GM18873 (cell line): ENCODE measurements at regions not wholly inside any gene's neighbourhood (a gene's known extent, or its start where the extent isn't known, plus 50 kb on each side); places are given as distances from the start of the nearest gene placed in this dataset.

Experiments
- ATAC-seq: cut with Tn5 transposase; IDR thresholded peaks from one replicate; pipeline ENCODE4 v1.9.1; 2021; ENCODE audit warnings: mild to moderate bottlenecking, moderate library complexity, moderate number of reproducible peaks; ENCODE audit not compliant: unreplicated experiment, low FRiP score

DNA sequence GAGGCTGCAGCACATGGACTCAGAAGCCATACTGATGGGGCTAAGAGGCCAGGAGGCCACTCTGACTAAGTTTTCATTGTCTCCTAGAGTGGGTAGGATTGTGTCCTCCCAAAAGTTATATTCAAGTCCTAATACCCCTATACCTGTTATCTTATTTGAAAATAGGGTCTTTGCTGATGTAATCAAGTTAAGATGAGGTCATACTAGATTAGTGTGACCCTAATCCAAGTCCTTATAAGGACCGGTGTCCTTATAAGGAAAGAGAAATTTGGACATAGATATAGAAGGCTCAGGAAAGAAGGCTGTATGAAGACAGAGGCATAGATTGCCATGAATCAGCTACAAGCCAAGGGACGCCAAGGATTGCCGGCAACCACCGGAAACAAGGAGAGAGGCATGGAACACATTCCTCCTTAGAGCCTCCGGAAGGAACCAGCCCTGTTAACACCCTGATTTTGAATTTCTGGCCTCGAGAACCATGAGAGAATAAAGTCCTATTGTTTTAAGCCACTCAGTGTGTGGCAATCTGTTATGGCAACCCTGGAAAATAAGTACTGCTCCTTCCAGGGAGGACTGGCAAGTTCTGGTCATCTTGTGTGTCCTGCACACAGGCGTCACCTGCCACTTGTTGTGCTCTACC lies 157.0 kb downstream of the EMX2 start:
- ATAC-seq: no peak

DNA sequence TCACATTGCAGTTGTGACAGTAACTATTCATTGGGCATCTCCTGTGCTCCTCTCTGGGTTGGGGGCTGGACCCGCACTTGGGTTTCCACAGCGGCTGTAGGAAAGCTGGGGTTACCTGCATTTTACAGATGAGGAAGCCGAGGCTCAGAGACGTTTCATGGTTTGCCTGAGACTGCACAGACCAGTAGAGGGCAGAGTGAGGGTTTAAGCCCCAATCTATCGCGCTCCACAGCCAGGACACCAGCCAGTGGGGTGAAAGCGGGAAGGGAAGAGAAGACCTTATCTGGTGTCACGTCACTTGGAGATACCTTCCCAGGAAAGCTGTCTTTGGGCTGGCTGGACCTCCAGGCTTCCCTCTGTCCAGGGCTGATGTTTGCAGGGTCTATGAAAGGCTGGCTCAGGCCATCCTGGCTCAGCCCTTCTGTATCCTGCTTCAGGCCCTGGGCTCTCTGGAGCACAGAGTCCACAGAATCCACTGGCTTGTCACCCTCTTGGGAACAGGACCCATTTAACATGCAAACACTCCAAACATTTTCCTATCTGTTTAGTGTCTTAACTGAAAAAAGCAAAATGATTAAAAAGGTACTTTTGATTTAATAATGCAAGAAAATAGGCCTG lies 167.7 kb downstream of the EMX2 start:
- ATAC-seq: no peak

DNA sequence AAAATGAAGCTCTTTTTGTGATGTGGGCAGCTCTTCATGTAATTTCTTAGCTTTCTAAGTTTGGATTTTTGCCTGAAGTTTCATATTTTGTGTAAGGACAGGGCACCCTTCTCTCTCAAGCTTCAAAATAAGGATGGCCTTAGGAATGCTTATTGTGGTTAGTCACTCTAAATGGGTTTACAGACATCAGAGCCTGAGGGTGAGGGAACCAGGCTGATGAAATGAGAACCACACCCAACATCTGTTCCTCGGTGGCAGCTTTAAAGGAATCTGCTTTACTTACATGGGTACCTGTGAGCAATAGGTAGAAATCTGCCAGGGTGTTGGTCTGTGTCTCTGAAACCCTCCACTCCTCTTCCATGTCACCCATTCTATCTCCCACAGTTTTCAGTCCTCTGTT lies 174.3 kb downstream of the EMX2 start:
- ATAC-seq: no peak

DNA sequence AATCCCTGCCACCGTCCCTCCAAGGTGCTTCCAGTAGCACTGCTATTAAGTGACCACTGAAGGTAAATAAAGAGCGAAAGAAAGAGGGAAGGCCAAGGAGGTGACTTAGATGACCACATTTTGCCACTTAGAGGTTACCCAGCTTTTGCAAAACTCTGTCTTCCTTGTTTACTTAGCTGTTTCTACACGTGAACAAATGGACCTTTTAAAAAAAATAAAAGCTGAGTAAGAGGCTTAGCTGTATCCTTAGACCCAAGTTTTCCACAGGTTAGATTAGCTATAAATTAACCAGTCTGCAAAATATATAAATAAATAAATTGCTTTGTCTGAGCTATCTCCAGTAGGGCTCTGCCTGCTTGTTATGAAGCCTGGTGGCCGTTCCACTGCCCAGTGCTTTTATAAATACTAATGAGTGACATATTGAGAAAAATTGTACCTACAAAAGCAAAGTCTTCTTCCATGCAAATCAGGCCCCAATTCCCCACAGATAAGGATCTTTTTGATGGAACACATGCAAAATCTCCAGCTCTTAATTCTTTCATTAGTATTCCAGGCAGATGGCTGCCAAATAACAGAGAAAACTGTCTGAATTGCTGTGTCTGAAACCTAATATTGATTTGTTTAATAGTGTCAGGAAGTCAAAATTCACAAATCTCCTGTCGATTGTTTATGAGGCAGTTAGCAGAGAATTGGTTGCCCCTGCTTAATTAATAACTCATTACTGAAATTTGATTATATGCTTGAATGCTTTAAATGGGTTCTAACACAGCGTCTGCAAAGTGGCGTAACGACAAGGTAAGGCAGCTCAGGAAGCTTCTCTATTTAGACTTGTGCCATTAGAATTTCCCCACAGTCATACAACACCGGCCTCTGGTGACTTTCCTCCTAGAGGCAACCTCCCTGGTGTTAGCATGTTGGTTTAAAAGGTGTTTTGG lies 176.7 kb downstream of the EMX2 start:
- no peak for ATAC-seq

DNA sequence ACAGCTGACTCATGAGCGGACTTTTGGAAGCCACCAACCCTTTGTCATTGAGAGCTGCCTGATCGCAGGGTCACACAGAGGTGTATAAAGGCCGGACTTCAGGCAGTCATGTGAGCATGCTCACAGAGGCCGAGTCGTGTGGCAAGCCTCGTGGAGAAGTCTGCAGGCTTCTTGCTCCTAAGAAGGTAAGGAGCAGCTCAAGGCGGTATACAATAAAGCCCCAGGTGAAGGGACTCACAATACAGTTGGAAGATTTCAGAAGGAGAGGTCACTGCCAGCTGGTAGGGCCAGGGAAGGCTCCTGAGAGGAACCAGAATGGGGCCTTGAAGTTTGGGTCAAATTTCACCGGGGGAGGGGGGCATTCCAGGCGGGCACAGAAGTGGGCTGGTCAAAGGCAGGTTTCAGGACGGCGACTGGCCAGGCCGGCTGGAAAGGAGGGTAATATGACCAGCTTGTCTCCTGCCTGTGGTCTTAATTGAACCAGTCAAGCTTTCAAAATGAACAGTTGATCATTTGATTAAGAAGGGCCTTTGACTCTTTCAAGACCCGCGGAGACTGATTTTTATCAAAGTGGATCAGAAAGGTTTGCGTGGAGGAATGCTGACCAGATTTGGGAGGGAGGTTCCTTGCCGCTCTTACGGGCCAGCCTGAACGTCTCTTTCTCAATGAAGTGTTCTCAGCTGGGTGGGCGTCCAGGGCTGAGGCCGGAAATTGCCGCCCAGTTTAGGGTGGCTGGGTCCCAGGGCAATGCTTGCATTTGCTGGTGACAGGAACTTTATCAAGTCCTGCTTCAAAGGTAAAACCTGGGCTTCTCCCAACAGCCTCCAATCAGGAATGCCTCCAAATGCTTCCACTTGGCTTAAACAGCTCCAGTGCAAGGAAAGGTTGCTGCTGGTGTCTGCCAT lies 178.6 kb downstream of the EMX2 start:
- ATAC-seq: no peak

DNA sequence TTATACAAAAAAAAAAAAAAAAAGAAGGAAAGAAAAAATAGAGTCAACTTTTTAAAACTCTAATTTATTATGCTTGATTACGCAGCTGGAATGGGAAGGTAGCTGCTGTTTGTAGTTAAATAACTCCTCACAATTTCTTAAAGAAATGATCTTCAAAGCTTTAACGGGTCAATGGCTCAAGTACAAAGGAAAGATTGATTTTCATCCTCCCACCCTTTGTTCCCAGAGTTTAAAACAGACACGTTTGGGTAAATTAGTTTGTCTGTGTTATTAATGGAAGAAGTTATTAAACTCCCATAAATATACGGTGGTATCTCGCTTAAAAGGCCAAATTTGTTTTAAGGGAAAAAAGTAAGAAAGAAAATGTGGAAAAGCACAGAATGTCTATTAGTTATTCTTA lies 179.3 kb downstream of the EMX2 start:
- ATAC-seq: no peak

DNA sequence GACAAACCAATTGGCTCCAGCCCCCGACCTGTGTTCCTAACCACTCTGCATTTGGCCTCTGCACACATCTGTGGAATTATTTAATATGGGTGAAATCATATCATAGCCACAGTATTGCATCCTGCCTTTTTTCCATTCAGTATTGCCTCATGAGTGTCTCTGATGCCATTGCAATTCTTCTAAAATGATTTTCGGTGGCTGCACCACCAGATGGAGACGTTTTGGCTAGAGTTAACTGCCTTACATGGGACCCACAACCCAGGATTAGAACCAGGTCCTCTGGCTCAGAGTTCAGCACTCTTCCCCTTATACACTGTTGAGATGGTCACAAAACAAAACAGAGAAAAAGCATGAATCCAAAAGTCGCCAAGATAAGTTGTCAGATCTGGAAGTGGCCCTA lies 180.8 kb downstream of the EMX2 start:
- ATAC-seq: no peak

DNA sequence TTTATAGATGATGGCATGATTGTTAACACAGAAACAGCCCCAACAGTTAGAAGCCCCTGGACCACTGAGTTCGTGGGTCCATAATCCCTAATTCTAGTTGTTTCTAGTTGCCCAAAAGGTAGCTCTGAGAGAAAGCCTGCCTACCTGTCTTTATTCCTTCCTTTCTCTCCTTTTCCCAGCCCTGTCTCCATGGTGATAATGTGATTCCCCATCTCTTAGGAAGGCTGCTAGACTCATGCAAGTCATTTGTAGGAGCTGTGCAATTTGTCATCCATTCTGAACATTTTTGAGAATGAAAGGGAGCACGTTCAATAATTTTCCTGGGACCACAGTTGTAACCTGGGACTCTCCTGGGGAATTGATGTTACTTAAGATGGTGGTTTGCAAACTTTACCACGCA lies 183.4 kb downstream of the EMX2 start:
- ATAC-seq: no peak

DNA sequence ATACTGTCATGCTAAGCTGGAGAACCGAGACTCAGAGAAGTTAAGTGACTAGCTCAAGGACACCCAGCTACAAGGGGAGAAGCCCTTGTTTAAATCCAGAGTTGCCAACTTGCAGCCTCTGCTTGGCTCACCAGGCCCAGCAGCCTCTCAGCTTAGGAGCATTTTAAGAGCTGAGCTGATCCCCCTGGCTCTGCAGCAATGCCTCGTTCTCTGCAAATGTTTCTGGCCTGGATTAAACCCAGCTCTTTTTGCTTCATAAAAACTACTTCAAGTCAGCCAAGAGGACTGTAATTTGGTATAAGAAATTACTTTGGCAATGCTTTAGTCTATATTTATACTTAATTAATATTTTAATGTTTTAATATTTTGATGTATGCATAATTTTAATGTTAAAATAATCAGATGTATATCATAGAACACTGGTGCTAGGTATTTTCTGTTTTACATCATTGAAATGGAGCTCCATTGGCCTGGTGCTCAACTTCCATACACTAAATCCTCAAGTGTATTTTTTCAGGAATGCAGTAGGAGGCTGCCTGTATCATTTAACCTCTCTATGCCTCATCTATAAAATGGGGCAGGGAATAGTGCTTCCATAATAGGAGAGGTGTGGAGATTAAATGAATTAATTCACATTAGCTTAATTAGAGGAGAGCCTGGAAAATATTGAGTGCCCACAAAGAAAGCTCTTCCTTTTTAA lies 184.2 kb downstream of the EMX2 start:
- ATAC-seq: no peak

DNA sequence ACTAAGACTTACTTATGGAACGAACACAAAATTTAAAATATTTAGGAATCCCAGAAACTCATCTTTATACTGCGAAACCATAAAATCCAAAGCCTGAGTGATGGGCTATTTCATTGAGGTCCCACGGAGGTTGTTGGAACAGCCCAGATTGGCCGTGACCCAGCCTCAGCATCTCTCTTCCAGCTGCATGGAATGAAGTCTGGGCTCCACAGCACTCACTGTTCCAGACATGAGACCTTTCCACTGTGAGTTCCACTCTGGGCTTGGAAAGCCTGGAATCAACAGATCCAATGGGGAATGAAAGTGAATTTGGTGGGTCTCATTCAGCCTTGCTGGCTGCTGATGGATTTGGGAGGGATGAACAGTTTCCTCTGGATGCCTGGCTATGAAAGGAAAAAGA lies 184.9 kb downstream of the EMX2 start:
- no peak for ATAC-seq

DNA sequence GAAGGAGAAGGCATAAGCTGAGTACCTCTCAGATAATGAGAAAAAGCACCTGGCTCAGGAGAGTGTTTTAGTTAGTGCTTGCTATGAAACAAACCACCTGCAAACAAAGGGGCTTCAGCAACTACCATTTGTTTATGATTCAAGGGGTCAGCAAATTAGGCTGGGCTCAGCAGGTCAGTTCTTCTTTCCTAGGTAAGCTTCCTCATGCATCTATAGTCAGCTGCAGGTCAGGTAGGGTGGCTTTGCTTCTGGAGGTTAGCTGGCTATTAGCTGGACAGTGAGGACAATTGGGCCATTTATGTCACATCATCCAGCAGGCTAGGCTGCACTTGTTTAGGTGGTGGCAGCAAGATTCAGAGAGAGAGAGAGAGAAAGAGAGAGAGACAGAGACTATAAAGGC lies 185.5 kb downstream of the EMX2 start:
- ATAC-seq: no peak

DNA sequence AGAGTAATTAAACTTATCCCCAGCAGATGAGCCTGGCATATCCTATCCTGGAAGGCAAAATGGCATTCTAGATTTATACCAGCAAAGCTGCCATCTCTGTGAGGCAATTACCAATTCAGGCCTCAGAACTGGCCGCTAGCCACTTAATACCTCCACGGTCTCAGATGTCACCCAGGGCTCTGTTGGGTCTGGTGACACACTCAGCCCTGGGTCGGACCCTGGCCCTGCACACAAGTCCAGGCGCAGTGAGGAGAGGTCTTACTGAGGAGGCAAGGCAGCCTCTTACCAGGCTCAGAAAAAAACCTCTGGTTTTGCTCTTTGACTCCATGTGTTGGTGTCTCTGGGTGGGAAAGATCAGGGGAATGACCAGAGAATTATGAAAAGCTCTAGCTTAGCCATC lies 186.6 kb downstream of the EMX2 start:
- ATAC-seq: no peak

DNA sequence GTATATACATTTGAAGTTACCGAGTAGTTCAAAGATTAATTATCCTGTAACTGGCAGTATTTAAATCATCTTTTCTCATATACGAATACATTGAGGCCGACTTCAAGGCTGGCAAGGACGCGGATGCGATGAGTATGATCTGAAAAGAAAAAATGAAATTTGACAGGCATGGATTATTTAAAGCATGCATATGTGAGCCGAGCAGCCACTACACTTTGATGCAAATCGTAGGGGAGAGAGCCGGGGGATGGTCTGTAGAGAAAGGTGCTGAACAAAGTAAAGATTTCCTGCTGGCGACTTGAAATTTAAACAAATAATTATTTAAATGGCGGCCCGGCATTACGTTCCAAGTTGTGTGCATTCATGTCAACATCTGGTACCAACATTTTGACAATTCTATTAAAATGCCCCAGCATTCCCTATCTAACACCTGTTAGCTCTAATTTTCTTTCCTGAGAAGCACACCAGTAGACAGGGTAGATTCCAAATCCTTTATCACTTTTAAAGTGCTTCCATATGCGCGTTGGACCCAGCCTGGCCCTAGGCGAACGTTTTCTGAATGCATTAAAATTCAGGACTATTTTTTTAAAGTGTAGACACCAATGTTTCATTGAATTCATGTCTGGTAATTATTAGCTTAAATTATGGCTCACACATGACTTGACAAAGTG lies 188.7 kb downstream of the EMX2 start:
- no peak for ATAC-seq

DNA sequence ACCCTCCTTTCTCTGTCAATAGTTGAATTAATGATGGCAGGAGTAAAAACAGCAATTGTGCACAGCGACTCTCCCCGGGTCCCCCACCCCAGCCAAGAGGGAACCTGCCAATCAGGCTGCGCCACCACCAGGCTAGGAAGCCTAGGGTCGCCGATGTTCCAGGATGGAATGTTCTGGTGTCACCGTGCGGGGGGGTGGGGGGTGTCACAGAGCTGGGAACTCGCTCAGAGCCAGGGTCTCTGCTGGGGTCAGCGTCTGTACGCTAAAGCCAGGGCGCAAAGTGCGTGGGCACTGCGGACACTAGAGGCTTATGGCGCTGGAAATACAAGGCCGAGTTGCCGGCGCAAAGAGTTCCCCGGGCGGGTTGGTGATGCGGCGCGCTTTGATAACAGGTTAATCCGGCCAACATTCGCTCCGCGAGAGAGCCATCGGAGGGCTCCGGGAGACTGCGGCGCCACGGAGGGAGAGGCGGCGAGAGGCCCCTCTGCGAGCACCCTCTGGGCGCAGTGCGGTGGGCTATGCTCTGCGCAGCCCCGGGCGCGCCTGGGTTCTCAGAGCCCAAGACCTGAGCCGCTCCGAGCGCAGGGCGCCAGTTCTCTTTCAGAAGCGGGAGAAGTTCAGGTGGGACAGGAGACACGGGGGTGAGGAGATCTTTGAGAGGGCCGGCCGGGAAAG lies 192.3 kb downstream of the EMX2 start:
- ATAC-seq: no peak

DNA sequence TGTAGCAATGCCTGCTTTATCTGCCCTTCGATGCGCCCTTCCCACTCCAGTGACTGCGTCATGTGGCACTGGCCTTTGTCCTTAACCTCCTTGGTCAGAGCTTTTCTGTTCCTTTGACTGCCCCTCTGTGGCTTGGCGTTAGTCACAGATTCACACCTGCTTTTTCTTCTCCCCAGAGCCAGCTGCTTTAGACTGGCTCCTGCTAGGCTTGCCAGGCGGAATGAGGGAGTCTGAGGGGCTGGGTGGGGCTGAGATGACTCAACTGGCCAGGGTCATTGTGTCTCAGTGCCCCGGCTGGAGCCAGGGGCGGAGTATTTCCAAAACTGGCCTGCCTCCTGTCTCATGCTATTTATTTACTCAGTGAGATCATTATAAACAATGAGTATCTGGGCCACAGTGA lies 194.1 kb downstream of the EMX2 start:
- ATAC-seq: no peak

DNA sequence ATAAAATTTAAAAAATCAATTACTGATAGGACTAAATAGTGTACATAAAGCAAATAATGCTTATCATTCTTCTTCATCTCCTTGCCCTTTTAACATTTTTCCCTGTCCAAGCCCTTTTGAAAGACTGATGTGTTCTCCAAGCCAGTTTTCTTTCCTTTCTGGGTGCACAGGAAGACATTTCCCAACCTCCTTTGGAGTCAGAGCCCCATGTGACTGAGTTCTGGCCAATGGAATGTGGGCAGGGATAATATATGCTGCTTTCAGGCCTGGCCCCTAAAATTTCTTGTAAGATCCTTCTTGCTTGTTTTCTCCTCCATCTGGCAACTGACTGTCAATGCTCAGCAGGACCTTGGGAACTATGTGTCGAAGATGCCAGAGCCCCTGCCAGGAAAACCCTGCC lies 197.5 kb downstream of the EMX2 start:
- no peak for ATAC-seq

DNA sequence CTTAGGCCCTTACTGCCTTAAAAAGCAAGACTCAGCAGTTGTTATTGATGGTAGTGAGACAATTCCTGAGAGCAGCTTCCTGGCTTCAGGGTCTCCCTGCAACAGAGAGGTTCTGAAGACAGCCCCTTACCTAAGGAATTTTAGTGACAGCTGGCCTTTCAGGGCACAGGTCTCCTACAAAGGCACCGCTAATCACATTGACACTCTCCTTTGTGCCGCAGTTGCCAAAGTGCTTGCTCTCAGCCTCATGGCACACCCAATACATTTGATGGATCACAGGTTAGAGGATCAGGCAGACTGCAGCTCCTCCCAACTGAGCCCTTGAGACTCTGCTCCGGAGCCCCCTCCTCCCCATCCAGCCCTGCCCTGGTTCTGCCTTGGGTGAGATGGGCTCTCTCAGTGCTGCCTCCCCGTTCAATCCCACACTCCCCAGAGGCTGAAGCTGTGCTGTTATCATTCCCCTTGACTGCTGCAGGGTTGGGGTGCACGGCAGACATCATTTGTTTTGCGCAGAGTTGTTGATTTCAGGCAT lies 198.2 kb downstream of the EMX2 start:
- ATAC-seq: no peak

DNA sequence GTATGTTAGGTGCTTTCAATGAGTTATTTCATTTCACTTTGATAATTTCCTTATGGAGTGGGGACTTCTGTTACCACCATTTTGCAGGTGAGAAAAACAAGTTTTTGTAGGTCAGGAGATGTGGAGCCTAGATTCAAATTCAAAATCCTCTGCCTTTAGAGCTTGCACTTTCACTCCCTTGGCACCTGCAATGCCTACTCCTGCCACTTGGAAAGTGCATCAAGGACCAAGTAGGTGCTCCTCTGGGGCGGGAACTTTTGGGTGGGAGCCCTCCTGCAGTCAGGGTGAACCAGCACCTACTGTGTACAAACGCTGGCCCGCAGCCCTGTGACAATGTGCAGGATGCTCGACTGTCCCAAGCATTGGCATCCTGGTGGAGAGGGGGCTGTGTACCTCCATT lies 199.0 kb downstream of the EMX2 start:
- no peak for ATAC-seq

DNA sequence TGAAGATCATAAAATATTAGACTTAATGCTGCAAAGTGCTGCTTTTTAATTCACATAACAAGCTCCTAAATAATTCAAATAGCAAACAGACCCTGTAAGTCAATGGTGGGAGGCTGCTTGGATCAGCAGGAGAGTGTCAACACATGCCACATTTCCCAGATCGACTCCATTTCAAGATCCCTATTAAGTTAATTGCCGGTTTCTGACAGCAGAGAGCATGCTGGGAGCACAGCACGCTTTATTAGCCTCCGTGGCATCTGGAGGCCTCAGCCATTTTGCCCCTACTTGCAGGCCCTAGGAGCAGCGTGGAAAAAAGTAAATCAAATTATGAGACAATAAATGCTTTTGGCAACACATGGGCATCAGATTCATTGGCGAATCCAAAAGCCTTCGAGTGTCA lies 201.0 kb downstream of the EMX2 start:
- no peak for ATAC-seq
